ENCODE measurements at regions not wholly inside any gene's neighbourhood (a gene's known extent, or its start where the extent isn't known, plus 50 kb on each side); places are given as distances from the start of the nearest gene placed in this dataset.

GRCh38 chr10:120282421-120282820 is 174.6 kb upstream of the PLPP4 start:
- TF ChIP-seq CTCF (IDR thresholded peaks at IDR 0.05; ENCODE audit: unreplicated experiment): no peak
- Mint-ChIP-seq H3K4me1 (ENCODE audit: low read depth) (no peaks in the 10 kb centered on the region), H3K27ac (no peak overlapping the region), H3K9me3 (ENCODE audit: low read depth) (no peaks in the 10 kb centered on the region), H3K4me3 (ENCODE audit: low read depth) (no peak overlapping the region), H3K36me3 (ENCODE audit: insufficient read depth) (no peaks in the 10 kb centered on the region), H3K27me3 (peaks cover 3% of the 10 kb centered on the region)
- no peak for DNase-seq (ENCODE audit: low spot score, unreplicated experiment)

- no peaks in the 10 kb centered on the region for H3K4me1 Mint-ChIP-seq (ENCODE audit: low read depth)
- no peak for DNase-seq (ENCODE audit: low spot score, unreplicated experiment)
- H3K36me3 Mint-ChIP-seq (ENCODE audit: insufficient read depth): no peaks in the 10 kb centered on the region
- no peaks in the 10 kb centered on the region for H3K9me3 Mint-ChIP-seq (ENCODE audit: low read depth)
- no peak overlapping the region for H3K4me3 Mint-ChIP-seq (ENCODE audit: low read depth)
- peaks cover 3% of the 10 kb centered on the region for H3K27me3 Mint-ChIP-seq
- no peak for TF ChIP-seq CTCF (IDR thresholded peaks at IDR 0.05; ENCODE audit: unreplicated experiment)
- no peak overlapping the region for H3K27ac Mint-ChIP-seq
These were observed 174.1 kb upstream of the PLPP4 start for GRCh38 chr10:120282846-120283492.

GRCh38 chr10:120285408-120285807 is 171.6 kb upstream of the PLPP4 start:
- TF ChIP-seq CTCF (IDR thresholded peaks at IDR 0.05; ENCODE audit: unreplicated experiment): no peak
- Mint-ChIP-seq H3K27ac (no peak overlapping the region), H3K27me3 (peaks cover 3% of the 10 kb centered on the region), H3K4me1 (ENCODE audit: low read depth) (no peaks in the 10 kb centered on the region), H3K4me3 (ENCODE audit: low read depth) (no peak overlapping the region), H3K9me3 (ENCODE audit: low read depth) (no peaks in the 10 kb centered on the region), H3K36me3 (ENCODE audit: insufficient read depth) (no peaks in the 10 kb centered on the region)
- DNase-seq (ENCODE audit: low spot score, unreplicated experiment): no peak

- H3K36me3 Mint-ChIP-seq (ENCODE audit: insufficient read depth): no peaks in the 10 kb centered on the region
- H3K4me1 Mint-ChIP-seq (ENCODE audit: low read depth): no peaks in the 10 kb centered on the region
- H3K9me3 Mint-ChIP-seq (ENCODE audit: low read depth): no peaks in the 10 kb centered on the region
- peaks cover 3% of the 10 kb centered on the region for H3K27me3 Mint-ChIP-seq
- DNase-seq (ENCODE audit: low spot score, unreplicated experiment): no peak
- no peak overlapping the region for H3K4me3 Mint-ChIP-seq (ENCODE audit: low read depth)
- H3K27ac Mint-ChIP-seq: no peak overlapping the region
- no peak for TF ChIP-seq CTCF (IDR thresholded peaks at IDR 0.05; ENCODE audit: unreplicated experiment)
These were observed 170.7 kb upstream of the PLPP4 start for GRCh38 chr10:120286280-120286679.

GRCh38 chr10:120300513-120300912 is 156.5 kb upstream of the PLPP4 start:
- H3K4me1 Mint-ChIP-seq (ENCODE audit: low read depth): peaks cover 9% of the 10 kb centered on the region
- peaks cover 3% of the 10 kb centered on the region for H3K36me3 Mint-ChIP-seq (ENCODE audit: insufficient read depth)
- no peak for DNase-seq (ENCODE audit: low spot score, unreplicated experiment)
- H3K27me3 Mint-ChIP-seq: peaks cover 36% of the 10 kb centered on the region
- TF ChIP-seq CTCF (IDR thresholded peaks at IDR 0.05; ENCODE audit: unreplicated experiment): no peak
- H3K27ac Mint-ChIP-seq: no peak overlapping the region
- peaks cover 4% of the 10 kb centered on the region for H3K9me3 Mint-ChIP-seq (ENCODE audit: low read depth)
- no peak overlapping the region for H3K4me3 Mint-ChIP-seq (ENCODE audit: low read depth)

All from progenitor cell of endocrine pancreas (in vitro differentiated cells).